ENCODE measurements at regions not wholly inside any gene's neighbourhood (a gene's known extent, or its start where the extent isn't known, plus 50 kb on each side); places are given as distances from the start of the nearest gene placed in this dataset.
"Not testable (repeated sequence)": the region's sequence is repeated elsewhere in the genome, so short reads cannot be mapped to it uniquely, and the experiment has no call there.

GRCh38 chr3:72660270-72661114 lies 187.8 kb downstream of the SHQ1 start:
- no peak for DNase-seq (ENCODE audit: low read depth)

GRCh38 chr3:72659596-72659995 lies 188.6 kb downstream of the SHQ1 start:
- DNase-seq (ENCODE audit: low read depth): no peak

GRCh38 chr3:72659188-72659587 lies 189.1 kb downstream of the SHQ1 start:
- no peak for DNase-seq (ENCODE audit: low read depth)

- no peak for DNase-seq (ENCODE audit: low read depth)
Observed at GRCh38 chr3:72658466-72659100, 189.7 kb downstream of the SHQ1 start.

- DNase-seq (ENCODE audit: low read depth): no peak
Observed at GRCh38 chr3:72657666-72658065, 190.6 kb downstream of the SHQ1 start.

GRCh38 chr3:72655723-72656122 lies 192.5 kb downstream of the SHQ1 start:
- no peak for DNase-seq (ENCODE audit: low read depth)

GRCh38 chr3:72655131-72655551 lies 193.1 kb downstream of the SHQ1 start:
- DNase-seq (ENCODE audit: low read depth): no peak

GRCh38 chr3:72652395-72652794 lies 195.8 kb downstream of the SHQ1 start:
- no peak for DNase-seq (ENCODE audit: low read depth)

- no peak for DNase-seq (ENCODE audit: low read depth)
Observed at GRCh38 chr3:72651498-72651897, 196.7 kb downstream of the SHQ1 start.

- DNase-seq (ENCODE audit: low read depth): no peak
Observed at GRCh38 chr3:72646263-72646662, 202.0 kb downstream of the SHQ1 start.

- DNase-seq (ENCODE audit: low read depth): not testable (repeated sequence)
Observed at GRCh38 chr3:72643635-72644034, 204.6 kb downstream of the SHQ1 start.

- no peak for DNase-seq (ENCODE audit: low read depth)
Observed at GRCh38 chr3:72641684-72642083, 206.6 kb downstream of the SHQ1 start.

- no peak for DNase-seq (ENCODE audit: low read depth)
Observed at GRCh38 chr3:72641072-72641471, 207.2 kb downstream of the SHQ1 start.

- no peak for DNase-seq (ENCODE audit: low read depth)
Observed at GRCh38 chr3:72636969-72637597, 211.2 kb downstream of the SHQ1 start.

GRCh38 chr3:72635551-72635950 lies 212.7 kb downstream of the SHQ1 start:
- DNase-seq (ENCODE audit: low read depth): no peak

- no peak for DNase-seq (ENCODE audit: low read depth)
Observed at GRCh38 chr3:72634128-72634527, 214.1 kb downstream of the SHQ1 start.

- DNase-seq (ENCODE audit: low read depth): no peak
Observed at GRCh38 chr3:72633534-72633933, 214.7 kb downstream of the SHQ1 start.

GRCh38 chr3:72633121-72633520 lies 215.1 kb downstream of the SHQ1 start:
- DNase-seq (ENCODE audit: low read depth): peak; percentile 13

- DNase-seq (ENCODE audit: low read depth): no peak
Observed at GRCh38 chr3:72632129-72632528, 216.1 kb downstream of the SHQ1 start.

GRCh38 chr3:72630969-72631344 lies 217.3 kb downstream of the SHQ1 start:
- no peak for DNase-seq (ENCODE audit: low read depth)

GRCh38 chr3:72630327-72630968 lies 217.8 kb downstream of the SHQ1 start:
- no peak for DNase-seq (ENCODE audit: low read depth)

GRCh38 chr3:72629191-72629631 lies 219.0 kb downstream of the SHQ1 start:
- DNase-seq (ENCODE audit: low read depth): no peak

GRCh38 chr3:72628065-72628464 lies 220.2 kb downstream of the SHQ1 start:
- no peak for DNase-seq (ENCODE audit: low read depth)

All from GM04504 (cell line).